ENCODE measurements at regions not wholly inside any gene's neighbourhood (a gene's known extent, or its start where the extent isn't known, plus 50 kb on each side); places are given as distances from the start of the nearest gene placed in this dataset.

- Histone ChIP-seq H3K4me1 (peaks cover 11% of the 10 kb centered on the region), H3K4me3 (no peak overlapping the region), H3K27ac (no peak overlapping the region), H3K9me3 (no peaks in the 10 kb centered on the region), H3K27me3 (no peaks in the 10 kb centered on the region), H3K36me3 (no peaks in the 10 kb centered on the region)
- whole genome bisulfite sequencing, result 7% methylated on average over 1 of the region's 1 CpG
- TF ChIP-seq POLR2AphosphoS5 (IDR thresholded peaks at IDR 0.05) (no peak), CTCF (IDR thresholded peaks at IDR 0.05) (no peak), POLR2A (IDR thresholded peaks at IDR 0.05) (no peak), EP300 (IDR thresholded peaks at IDR 0.05) (no peak)
- DNase-seq (ENCODE audit: low spot score in 2 of 2), result no peak
Measured at GRCh38 chr4:64144994-64145393, 264.3 kb downstream of the TECRL start.

GRCh38 chr4:64130907-64131306 is 278.3 kb downstream of the TECRL start:
- WGBS, result 59% methylated on average over 4 of the region's 4 CpGs

GRCh38 chr4:64125354-64125753 is 283.9 kb downstream of the TECRL start:
- Histone ChIP-seq H3K27ac (no peak overlapping the region), H3K9me3 (peaks cover 6% of the 10 kb centered on the region), H3K36me3 (no peaks in the 10 kb centered on the region), H3K4me1 (no peaks in the 10 kb centered on the region), H3K4me3 (no peak overlapping the region), H3K27me3 (no peaks in the 10 kb centered on the region)
- TF ChIP-seq CTCF (IDR thresholded peaks at IDR 0.05), result no peak
- TF ChIP-seq POLR2AphosphoS5 (IDR thresholded peaks at IDR 0.05), result no peak
- TF ChIP-seq EP300 (IDR thresholded peaks at IDR 0.05), result no peak
- TF ChIP-seq POLR2A (IDR thresholded peaks at IDR 0.05), result no peak
- DNase-seq (ENCODE audit: low spot score in 2 of 2), result no peak
- WGBS, result 45% methylated on average over 1 of the region's 1 CpG

More at GRCh38 chr4:64130907-64131306, 278.3 kb downstream of the TECRL start:
- no peaks in the 10 kb centered on the region for H3K9me3 ChIP-seq
- no peaks in the 10 kb centered on the region for H3K36me3 ChIP-seq
- no peak overlapping the region for H3K27ac ChIP-seq
- DNase-seq (ENCODE audit: low spot score in 2 of 2), result no peak
- no peak overlapping the region for H3K4me3 ChIP-seq
- no peaks in the 10 kb centered on the region for H3K4me1 ChIP-seq
- H3K27me3 ChIP-seq, result no peaks in the 10 kb centered on the region
- TF ChIP-seq EP300 (IDR thresholded peaks at IDR 0.05) (no peak), CTCF (IDR thresholded peaks at IDR 0.05) (no peak)

- 88% methylated on average over 4 of the region's 4 CpGs for WGBS
- Histone ChIP-seq H3K9me3 (peaks cover 6% of the 10 kb centered on the region), H3K27ac (no peak overlapping the region), H3K36me3 (no peaks in the 10 kb centered on the region), H3K4me1 (no peaks in the 10 kb centered on the region), H3K4me3 (no peak overlapping the region), H3K27me3 (no peaks in the 10 kb centered on the region)
- no peak for DNase-seq (ENCODE audit: low spot score in 2 of 2)
- TF ChIP-seq CTCF (IDR thresholded peaks at IDR 0.05) (no peak), POLR2AphosphoS5 (IDR thresholded peaks at IDR 0.05) (no peak), EP300 (IDR thresholded peaks at IDR 0.05) (no peak), POLR2A (IDR thresholded peaks at IDR 0.05) (no peak)
Measured at GRCh38 chr4:64121803-64122202, 287.4 kb downstream of the TECRL start.

GRCh38 chr4:64105903-64106302 is 303.3 kb downstream of the TECRL start:
- WGBS, result 57% methylated on average over 1 of the region's 1 CpG

More at GRCh38 chr4:64105903-64106302, 303.3 kb downstream of the TECRL start:
- Histone ChIP-seq H3K27me3 (no peaks in the 10 kb centered on the region), H3K9me3 (no peaks in the 10 kb centered on the region), H3K4me1 (no peaks in the 10 kb centered on the region), H3K27ac (no peak overlapping the region), H3K4me3 (no peak overlapping the region), H3K36me3 (no peaks in the 10 kb centered on the region)
- TF ChIP-seq POLR2A (IDR thresholded peaks at IDR 0.05), result no peak
- no peak for TF ChIP-seq CTCF (IDR thresholded peaks at IDR 0.05)
- no peak for TF ChIP-seq EP300 (IDR thresholded peaks at IDR 0.05)
- no peak for TF ChIP-seq POLR2AphosphoS5 (IDR thresholded peaks at IDR 0.05)
- DNase-seq (ENCODE audit: low spot score in 2 of 2), result no peak
